H1 (cell line): ENCODE measurements at regions not wholly inside any gene's neighbourhood (a gene's known extent, or its start where the extent isn't known, plus 50 kb on each side); places are given as distances from the start of the nearest gene placed in this dataset.

Source experiments
- CTCF ChIA-PET: fragments of 300-600 bp; sonication (Branson Sonifier 250); formaldehyde crosslinking; loops from one replicate; lab custom pipeline; 2021; ENCODE audit not compliant: partially characterized antibody; lab: Charles Lee
- POLR2A ChIA-PET: fragments of 300-600 bp; sonication (Branson Sonifier 250); formaldehyde crosslinking; loops from one replicate; lab custom pipeline; 2021; ENCODE audit warnings: inconsistent platforms; ENCODE audit not compliant: partially characterized antibody; lab: Charles Lee
- DNase-seq, 2 experiments: peaks; one replicate each; pipeline versions ENCODE4 v3.0.0 to v3.0.0-alpha.2; 2010 to 2022; ENCODE audit warnings: low spot score in 2 of 2, low read depth in 1 of 2, mixed read lengths in 1 of 2
- FAIRE-seq: peaks from 2 replicates; lab custom pipeline; 2011; peaks lifted over from hg19 to GRCh38; lab: Jason Lieb, UNC
- H2AFZ ChIP-seq: 2 replicates; pipeline ENCODE4 v1.8.1; 2012; ENCODE audit warnings: low read length, inconsistent platforms
- H2AK5ac ChIP-seq: 2 replicates; pipeline ENCODE4 v1.6.1; 2013; ENCODE audit warnings: low read depth, low read length
- H2BK120ac ChIP-seq: replicated peaks from 2 replicates; pipeline ENCODE3; 2013; ENCODE audit warnings: low read depth, low read length, inconsistent platforms
- H2BK12ac ChIP-seq: 2 replicates; pipeline ENCODE4 v1.6.1; 2013; ENCODE audit warnings: low read depth, low read length
- H2BK15ac ChIP-seq: 2 replicates; pipeline ENCODE4 v1.6.1; 2013; ENCODE audit warnings: low read length
- H2BK20ac ChIP-seq: 2 replicates; pipeline ENCODE4 v1.6.1; 2013; ENCODE audit warnings: low read length
- H2BK5ac ChIP-seq: 2 replicates; pipeline ENCODE4 v1.6.1; 2013; ENCODE audit warnings: low read depth, low read length
- H3K14ac ChIP-seq: 2 replicates; pipeline ENCODE4 v1.6.1; 2013; ENCODE audit warnings: inconsistent platforms; ENCODE audit not compliant: insufficient read length
- H3K18ac ChIP-seq: 2 replicates; pipeline ENCODE4 v1.6.1; 2013; ENCODE audit warnings: low read length; ENCODE audit errors: extremely low read depth
- H3K23ac ChIP-seq: 2 replicates; pipeline ENCODE4 v1.6.1; 2013; ENCODE audit warnings: inconsistent platforms; ENCODE audit not compliant: insufficient read length
- H3K23me2 ChIP-seq: 2 replicates; pipeline ENCODE4 v1.6.1; 2013; ENCODE audit warnings: low read depth, low read length
- H3K27ac ChIP-seq: 2 replicates; pipeline ENCODE4 v1.6.1; 2011; ENCODE audit warnings: low read depth, low read length, inconsistent platforms
- H3K27me3 ChIP-seq, 4 experiments: replicated peaks in 1 of 4; 1 replicate in 1 of 4; 2 replicates in 3 of 4; pipeline versions ENCODE4 v1.6.1 to v1.8.1; 2011 to 2013; ENCODE audit warnings: low read length in 3 of 4, mild to moderate bottlenecking in 3 of 4, inconsistent platforms in 2 of 4, mixed read lengths in 2 of 4, moderate library complexity in 1 of 4; ENCODE audit not compliant: control insufficient read depth in 3 of 4, insufficient read depth in 3 of 4; ENCODE audit errors: extremely low read depth in 1 of 4
- H3K36me3 ChIP-seq, 4 experiments: 2 replicates each; pipeline versions ENCODE4 v1.6.1 to v1.8.1; 2011 to 2013; ENCODE audit warnings: mild to moderate bottlenecking in 4 of 4, low read length in 3 of 4, moderate library complexity in 2 of 4, control low read depth in 1 of 4, inconsistent platforms in 1 of 4; ENCODE audit not compliant: insufficient read depth in 4 of 4, control insufficient read depth in 2 of 4
- H3K4ac ChIP-seq: replicated peaks from 2 replicates; pipeline ENCODE3; 2013; ENCODE audit warnings: low read length, low read depth, mixed read lengths, inconsistent platforms; ENCODE audit not compliant: insufficient read length
- H3K4me1 ChIP-seq, 4 experiments: replicated peaks in 1 of 4; 1 replicate in 1 of 4; 2 replicates in 3 of 4; pipeline versions ENCODE4 v1.6.1 to v1.8.1; 2011 to 2013; ENCODE audit warnings: low read length in 3 of 4, inconsistent platforms in 2 of 4, mixed read lengths in 1 of 4; ENCODE audit not compliant: insufficient read depth in 4 of 4, control insufficient read depth in 3 of 4
- H3K4me2 ChIP-seq, 2 experiments: 2 replicates each; pipeline versions ENCODE4 v1.6.1 to v1.8.1; 2011 to 2013; ENCODE audit warnings: low read depth in 2 of 2, low read length in 2 of 2, control low read depth in 1 of 2, inconsistent platforms in 1 of 2, mild to moderate bottlenecking in 1 of 2; ENCODE audit not compliant: insufficient read depth in 1 of 2
- H3K4me3 ChIP-seq, 4 experiments: fragments of 200-600, 300-600 bp in 1 of 4; sonication (generic), shearing (Covaris generic), sonication (Bioruptor Twin) in 1 of 4; 2 replicates each; pipeline versions ENCODE4 v1.5.1 to v1.8.1; 2011 to 2016; ENCODE audit warnings: low read length in 4 of 4, low read depth in 3 of 4, control low read depth in 2 of 4, inconsistent platforms in 2 of 4, mild to moderate bottlenecking in 2 of 4, mixed read lengths in 1 of 4, moderate library complexity in 1 of 4; ENCODE audit not compliant: insufficient read depth in 2 of 4; ENCODE audit errors: extremely low read depth in 1 of 4
- H3K56ac ChIP-seq: replicated peaks from 2 replicates; pipeline ENCODE3; 2013; ENCODE audit warnings: low read depth, mild to moderate bottlenecking, mixed read lengths, low read length, inconsistent platforms; ENCODE audit not compliant: insufficient read length
- H3K79me1 ChIP-seq: 2 replicates; pipeline ENCODE4 v1.6.1; 2013; ENCODE audit warnings: low read depth, low read length, control low read depth
- H3K79me2 ChIP-seq, 2 experiments: 2 replicates each; pipeline versions ENCODE4 v1.6.1 to v1.8.1; 2012 to 2013; ENCODE audit warnings: low read length in 2 of 2, mild to moderate bottlenecking in 2 of 2, inconsistent platforms in 1 of 2; ENCODE audit not compliant: insufficient read depth in 2 of 2, control insufficient read depth in 1 of 2
- H3K9ac ChIP-seq, 4 experiments: replicated peaks in 1 of 4; 1 replicate in 1 of 4; 2 replicates in 3 of 4; pipeline versions ENCODE4 v1.6.1 to v1.8.1; 2011 to 2013; ENCODE audit warnings: low read depth in 3 of 4, low read length in 3 of 4, control low read depth in 2 of 4, mild to moderate bottlenecking in 2 of 4, moderate library complexity in 2 of 4, inconsistent platforms in 1 of 4; ENCODE audit errors: extremely low read depth in 1 of 4
- H3K9me3 ChIP-seq, 2 experiments: 2 replicates each; pipeline versions ENCODE4 v1.6.1 to v1.8.1; 2012 to 2013; ENCODE audit warnings: mild to moderate bottlenecking in 2 of 2, moderate library complexity in 2 of 2, control low read depth in 1 of 2, inconsistent platforms in 1 of 2, low read depth in 1 of 2, low read length in 1 of 2, mixed read lengths in 1 of 2; ENCODE audit not compliant: insufficient read depth in 2 of 2
- H4K20me1 ChIP-seq, 2 experiments: replicated peaks in 1 of 2; 2 replicates each; pipeline versions ENCODE3 to v1.8.1; 2011 to 2013; ENCODE audit warnings: inconsistent platforms in 2 of 2, low read length in 2 of 2, mild to moderate bottlenecking in 1 of 2; ENCODE audit not compliant: insufficient read depth in 2 of 2, control insufficient read depth in 1 of 2
- H4K5ac ChIP-seq: 2 replicates; pipeline ENCODE4 v1.6.1; 2013; ENCODE audit warnings: low read length, low read depth, mixed read lengths, inconsistent platforms; ENCODE audit not compliant: insufficient read length
- H4K8ac ChIP-seq: 2 replicates; pipeline ENCODE4 v1.8.0; 2013; ENCODE audit warnings: mild to moderate bottlenecking, moderate library complexity, low read length, inconsistent platforms; ENCODE audit not compliant: insufficient read depth; ENCODE audit errors: extremely low read depth
- H4K91ac ChIP-seq: replicated peaks from 2 replicates; pipeline ENCODE3; 2013; ENCODE audit warnings: low read length, mixed read lengths, inconsistent platforms; ENCODE audit not compliant: insufficient read length
- GTF2F1 ChIP-seq: IDR thresholded peaks from 2 replicates; pipeline ENCODE4 v1.6.1; 2012; ENCODE audit warnings: low read depth, low read length, improper control_type of control experiment, borderline replicate concordance
- PHF8 ChIP-seq: fragments of 200-600 bp; sonication (generic); conservative IDR thresholded peaks from 2 replicates; pipeline ENCODE4 v1.7.1; 2012; ENCODE audit warnings: low read depth, mild to moderate bottlenecking, inconsistent platforms, low read length, moderate library complexity
- POLR2A ChIP-seq, 2 experiments: IDR thresholded peaks; 1 replicate in 1 of 2; 2 replicates in 1 of 2; pipeline ENCODE4 v1.6.1; 2011; ENCODE audit warnings: low read depth in 2 of 2, low read length in 2 of 2, mild to moderate bottlenecking in 2 of 2; ENCODE audit errors: control extremely low read depth in 1 of 2
- RFX5 ChIP-seq: IDR thresholded peaks from 2 replicates; pipeline ENCODE4 v1.6.1; 2011; ENCODE audit warnings: low read depth, low read length, improper control_type of control experiment, borderline replicate concordance
- RNF2 ChIP-seq: fragments of 200-900, 300-1000 bp; sonication (generic); IDR thresholded peaks from 2 replicates; pipeline ENCODE4 v1.7.1; 2016; ENCODE audit warnings: borderline replicate concordance, low read depth, mild to moderate bottlenecking, antibody characterized with exemption, low read length; ENCODE audit not compliant: poor library complexity, severe bottlenecking; ENCODE audit errors: missing control alignments
- RXRA ChIP-seq: IDR thresholded peaks from 2 replicates; pipeline ENCODE4 v1.6.1; 2011; ENCODE audit warnings: low read depth, mild to moderate bottlenecking, low read length, moderate library complexity; ENCODE audit not compliant: insufficient read depth
- ZNF274 ChIP-seq: IDR thresholded peaks from 2 replicates; pipeline ENCODE4 v1.7.0; 2012; ENCODE audit warnings: low read length, borderline replicate concordance; ENCODE audit errors: extremely low read depth
- WGBS, 2 experiments: shearing (Covaris generic) in 1 of 2; methylation state at CpG; one replicate each; pipeline versions ENCODE4 v1.1.6 to v1.1.7; 2013 to 2015; ENCODE audit warnings: low lambda C conversion rate in 2 of 2, mixed read lengths in 2 of 2, inconsistent platforms in 1 of 2, low coverage in 1 of 2, missing lambda C conversion rate in 1 of 2; ENCODE audit not compliant: insufficient replicate concordance in 2 of 2, insufficient coverage in 1 of 2, insufficient read length in 1 of 2; ENCODE audit errors: extremely low coverage in 1 of 2, missing lambda C conversion rate in 1 of 2; 5-methylcytosine and 5-hydroxymethylcytosine counted together

GRCh38 chr15:91468871-91469580 lies 369.0 kb downstream of the SV2B start:
- Histone ChIP-seq H2BK5ac (no peak overlapping the region), H2BK120ac (no peak overlapping the region), H3K27ac (no peak overlapping the region), H4K20me1 (no peaks in the 10 kb centered on the region), H3K27me3 (no peaks in the 10 kb centered on the region), H3K4me3 (no peak overlapping the region), H3K79me1 (no peaks in the 10 kb centered on the region), H2BK15ac (no peak overlapping the region), H3K4ac (no peak overlapping the region), H3K9ac (no peak overlapping the region), H4K91ac (no peak overlapping the region), H3K23ac (no peak overlapping the region), H2BK12ac (no peak overlapping the region), H2BK20ac (no peak overlapping the region), H3K56ac (no peak overlapping the region), H3K79me2 (no peaks in the 10 kb centered on the region), H3K23me2 (no peaks in the 10 kb centered on the region), H3K9me3 (no peaks in the 10 kb centered on the region), H3K18ac (no peak overlapping the region), H3K4me1 (no peaks in the 10 kb centered on the region), H4K8ac (no peak overlapping the region), H2AFZ (no peak overlapping the region), H3K14ac (no peak overlapping the region), H3K36me3 (no peaks in the 10 kb centered on the region), H3K4me2 (no peak overlapping the region), H4K5ac (no peak overlapping the region), H2AK5ac (no peak overlapping the region)
- CTCF ChIA-PET = no interaction called here
- POLR2A ChIA-PET = no interaction called here
- WGBS, 2 experiments = 88% methylated on average over 5 of the region's 5 CpGs; no CpG with 5 or more reads in 1 of the 2 experiments
- FAIRE-seq (no peak), DNase-seq (no peak)
- no peak for TF ChIP-seq ZNF274
- no peak for TF ChIP-seq GTF2F1
- no peak for TF ChIP-seq PHF8
- no peak for TF ChIP-seq RFX5
- no peak for TF ChIP-seq RXRA
- TF ChIP-seq RNF2 = no peak
- TF ChIP-seq POLR2A (IDR thresholded peaks at IDR 0.05; ENCODE audit: control extremely low read depth in 1 of 2, low read depth in 2 of 2, low read length in 2 of 2) = no peak
